Loucy (cell line): ENCODE measurements at regions not wholly inside any gene's neighbourhood (a gene's known extent, or its start where the extent isn't known, plus 50 kb on each side); places are given as distances from the start of the nearest gene placed in this dataset.

Experiments used
- H2AFZ ChIP-seq: fragments of 200-600 bp; sonication (generic); 2 replicates; pipeline ENCODE4 v1.6.0; 2016; ENCODE audit warnings: antibody characterized with exemption, mild to moderate bottlenecking, low read length, moderate library complexity
- H3F3A ChIP-seq: fragments of 200-600 bp; 2 replicates; pipeline ENCODE4 v1.6.0; 2016; ENCODE audit warnings: antibody characterized with exemption, low read depth, mild to moderate bottlenecking
- H3K27me3 ChIP-seq: fragments of 200-600 bp; sonication (generic); 2 replicates; pipeline ENCODE4 v1.6.1; 2014; ENCODE audit warnings: low read length, mild to moderate bottlenecking; ENCODE audit not compliant: insufficient read depth, poor library complexity, severe bottlenecking
- H3K36me3 ChIP-seq: fragments of 200-600 bp; sonication (generic); 2 replicates; pipeline ENCODE4 v1.6.1; 2016; ENCODE audit warnings: low read length; ENCODE audit not compliant: insufficient read depth
- H3K4me1 ChIP-seq: fragments of 200-600 bp; sonication (generic); 2 replicates; pipeline ENCODE4 v1.5.1; 2014; ENCODE audit warnings: low read length, mild to moderate bottlenecking; ENCODE audit not compliant: insufficient read depth, poor library complexity, severe bottlenecking
- H3K4me2 ChIP-seq: fragments of 200-600 bp; sonication (generic); 2 replicates; pipeline ENCODE4 v1.6.0; 2014; ENCODE audit warnings: antibody characterized with exemption, low read length, low read depth, mild to moderate bottlenecking; ENCODE audit not compliant: poor library complexity, severe bottlenecking
- H3K4me3 ChIP-seq: fragments of 200-600 bp; sonication (generic); 2 replicates; pipeline ENCODE4 v1.5.1; 2014; ENCODE audit warnings: low read length, mild to moderate bottlenecking, mixed read lengths; ENCODE audit not compliant: poor library complexity, severe bottlenecking
- H3K79me2 ChIP-seq: fragments of 200-600 bp; sonication (generic); 2 replicates; pipeline ENCODE4 v1.6.1; 2014; ENCODE audit warnings: low read length; ENCODE audit not compliant: insufficient read depth
- H3K9ac ChIP-seq: fragments of 200-600 bp; sonication (generic); 2 replicates; pipeline ENCODE4 v1.6.0; 2014; ENCODE audit warnings: mild to moderate bottlenecking, low read depth, low read length, moderate library complexity; ENCODE audit not compliant: poor library complexity, severe bottlenecking
- H3K9me2 ChIP-seq: fragments of 200-600 bp; sonication (generic); replicated peaks from 2 replicates; pipeline ENCODE4 v1.6.1; 2016; ENCODE audit warnings: low read depth, low read length, mixed read lengths
- H3K9me3 ChIP-seq: fragments of 200-600 bp; sonication (generic); 2 replicates; pipeline ENCODE4 v1.6.1; 2014; ENCODE audit warnings: mild to moderate bottlenecking, antibody characterized with exemption, low read length, low read depth; ENCODE audit not compliant: insufficient read depth
- H4K20me1 ChIP-seq: fragments of 200-600 bp; sonication (generic); 2 replicates; pipeline ENCODE4 v1.6.0; 2014; ENCODE audit warnings: antibody characterized with exemption, low read length, mild to moderate bottlenecking; ENCODE audit not compliant: insufficient read depth, poor library complexity, severe bottlenecking
- EZH2phosphoT487 ChIP-seq: fragments of 200-600 bp; IDR thresholded peaks from 2 replicates; pipeline ENCODE4 v1.6.1; 2018; ENCODE audit warnings: antibody characterized with exemption, mild to moderate bottlenecking, moderate library complexity, borderline replicate concordance
- TF ChIP-seq, protein P1 (sequence below): fragments of 200-600 bp; sonication (generic); conservative IDR thresholded peaks from 2 replicates; pipeline ENCODE4 v1.5.1; 2014; ENCODE audit warnings: mild to moderate bottlenecking, antibody characterized with exemption, low read length

DNA sequence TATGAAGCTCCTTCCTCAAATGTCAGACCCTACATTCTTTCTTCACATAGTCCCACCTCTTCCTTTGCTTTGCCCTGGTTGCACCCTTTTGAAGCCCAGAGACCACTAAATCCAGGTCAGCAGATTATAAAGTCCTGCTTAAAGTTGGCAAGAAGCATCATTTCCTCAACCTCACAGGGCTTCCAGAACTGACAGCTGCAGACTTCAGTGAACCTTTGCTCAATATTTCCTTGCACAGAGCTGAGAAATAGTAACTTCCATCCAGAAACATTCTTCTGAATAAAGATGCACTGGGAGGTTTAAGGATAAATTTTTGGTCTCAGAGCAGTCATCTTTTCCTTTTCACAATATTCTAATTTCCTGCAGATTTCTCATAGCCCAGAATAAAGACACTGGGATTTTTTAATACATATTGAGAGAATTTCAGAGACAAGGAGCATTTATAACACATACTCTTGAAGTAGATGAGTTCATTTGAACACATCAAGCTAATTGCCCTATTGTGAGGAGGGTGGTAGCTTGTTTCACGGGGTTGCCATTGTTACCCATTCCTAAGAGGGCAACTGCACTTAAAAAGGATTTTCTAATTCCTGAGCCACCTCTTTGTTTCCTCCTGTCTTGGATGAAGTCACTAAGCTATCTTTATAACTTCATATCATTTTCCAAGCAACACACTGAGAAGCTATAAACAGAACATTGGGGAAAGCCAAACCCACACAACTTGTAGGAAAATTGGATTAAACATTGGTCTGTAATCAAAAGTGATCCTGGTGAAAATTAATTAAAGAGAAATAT is 150.2 kb upstream of the PLN start:
- no peaks in the 10 kb centered on the region for H3K79me2 ChIP-seq
- H4K20me1 ChIP-seq = no peaks in the 10 kb centered on the region
- no peak overlapping the region for H3K4me3 ChIP-seq
- no peaks in the 10 kb centered on the region for H3K27me3 ChIP-seq
- H3K9me2 ChIP-seq = no peaks in the 10 kb centered on the region
- H3K4me2 ChIP-seq = no peak overlapping the region
- no peak overlapping the region for H2AFZ ChIP-seq
- no peaks in the 10 kb centered on the region for H3K36me3 ChIP-seq
- H3K9ac ChIP-seq = no peak overlapping the region
- H3K9me3 ChIP-seq = no peaks in the 10 kb centered on the region
- H3F3A ChIP-seq = no peaks in the 10 kb centered on the region
- TF ChIP-seq, protein P1, sequence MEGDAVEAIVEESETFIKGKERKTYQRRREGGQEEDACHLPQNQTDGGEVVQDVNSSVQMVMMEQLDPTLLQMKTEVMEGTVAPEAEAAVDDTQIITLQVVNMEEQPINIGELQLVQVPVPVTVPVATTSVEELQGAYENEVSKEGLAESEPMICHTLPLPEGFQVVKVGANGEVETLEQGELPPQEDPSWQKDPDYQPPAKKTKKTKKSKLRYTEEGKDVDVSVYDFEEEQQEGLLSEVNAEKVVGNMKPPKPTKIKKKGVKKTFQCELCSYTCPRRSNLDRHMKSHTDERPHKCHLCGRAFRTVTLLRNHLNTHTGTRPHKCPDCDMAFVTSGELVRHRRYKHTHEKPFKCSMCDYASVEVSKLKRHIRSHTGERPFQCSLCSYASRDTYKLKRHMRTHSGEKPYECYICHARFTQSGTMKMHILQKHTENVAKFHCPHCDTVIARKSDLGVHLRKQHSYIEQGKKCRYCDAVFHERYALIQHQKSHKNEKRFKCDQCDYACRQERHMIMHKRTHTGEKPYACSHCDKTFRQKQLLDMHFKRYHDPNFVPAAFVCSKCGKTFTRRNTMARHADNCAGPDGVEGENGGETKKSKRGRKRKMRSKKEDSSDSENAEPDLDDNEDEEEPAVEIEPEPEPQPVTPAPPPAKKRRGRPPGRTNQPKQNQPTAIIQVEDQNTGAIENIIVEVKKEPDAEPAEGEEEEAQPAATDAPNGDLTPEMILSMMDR = no peak
- TF ChIP-seq EZH2phosphoT487 = no peak
- no peaks in the 10 kb centered on the region for H3K4me1 ChIP-seq

DNA sequence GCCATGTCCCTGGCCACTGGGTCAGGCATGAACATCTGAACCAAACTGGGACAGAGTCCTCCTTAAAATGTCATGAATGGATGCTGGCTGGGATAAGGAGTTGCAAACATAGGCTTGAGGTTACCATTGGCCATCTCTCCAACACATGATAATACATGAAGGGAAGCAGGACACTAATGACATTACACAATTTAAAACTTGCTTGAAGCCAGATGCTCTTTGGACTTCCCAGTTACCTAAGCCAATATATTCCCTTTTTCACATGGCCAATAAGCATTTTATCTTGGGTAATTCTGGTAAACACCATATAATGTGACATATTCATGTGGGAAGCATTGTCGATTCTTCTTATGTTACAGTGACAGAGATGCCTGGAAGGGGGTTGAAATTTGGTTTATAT is 148.0 kb upstream of the PLN start:
- H3K4me3 ChIP-seq = no peak overlapping the region
- H3F3A ChIP-seq = no peaks in the 10 kb centered on the region
- no peaks in the 10 kb centered on the region for H3K36me3 ChIP-seq
- H3K9ac ChIP-seq = no peak overlapping the region
- no peaks in the 10 kb centered on the region for H3K4me1 ChIP-seq
- no peaks in the 10 kb centered on the region for H3K27me3 ChIP-seq
- H3K4me2 ChIP-seq = no peak overlapping the region
- H2AFZ ChIP-seq = no peak overlapping the region
- no peaks in the 10 kb centered on the region for H3K9me3 ChIP-seq
- no peaks in the 10 kb centered on the region for H3K79me2 ChIP-seq
- no peaks in the 10 kb centered on the region for H4K20me1 ChIP-seq
- TF ChIP-seq, protein P1 = no peak
- TF ChIP-seq EZH2phosphoT487 = no peak
- H3K9me2 ChIP-seq = no peaks in the 10 kb centered on the region

DNA sequence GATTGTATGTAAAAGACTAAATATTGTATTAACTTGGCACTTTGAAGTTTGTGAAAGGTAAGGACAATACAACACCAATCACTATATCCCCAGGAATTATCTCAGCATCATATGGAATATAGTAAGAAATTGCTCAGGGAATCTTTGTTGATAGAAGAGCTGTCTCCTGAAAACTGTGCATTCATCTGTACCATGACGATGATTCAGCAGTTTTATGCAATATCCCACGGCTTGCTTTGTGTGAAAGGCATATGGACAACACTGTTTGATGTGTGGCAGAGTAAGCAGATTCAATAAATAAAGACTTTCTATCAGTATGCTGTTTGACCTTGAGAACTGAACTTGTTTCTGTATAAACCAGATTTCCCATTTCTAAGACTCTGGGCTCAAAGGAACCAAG is 147.5 kb upstream of the PLN start:
- Histone ChIP-seq H3K9ac (no peak overlapping the region), H3K9me3 (no peaks in the 10 kb centered on the region), H4K20me1 (no peaks in the 10 kb centered on the region), H2AFZ (no peak overlapping the region), H3F3A (no peaks in the 10 kb centered on the region), H3K4me1 (no peaks in the 10 kb centered on the region), H3K27me3 (no peaks in the 10 kb centered on the region), H3K79me2 (no peaks in the 10 kb centered on the region), H3K36me3 (no peaks in the 10 kb centered on the region), H3K4me3 (no peak overlapping the region), H3K9me2 (no peaks in the 10 kb centered on the region), H3K4me2 (no peak overlapping the region)
- no peak for TF ChIP-seq EZH2phosphoT487
- TF ChIP-seq, protein P1 = no peak
